ENCODE measurements at regions not wholly inside any gene's neighbourhood (a gene's known extent, or its start where the extent isn't known, plus 50 kb on each side); places are given as distances from the start of the nearest gene placed in this dataset.

GRCh38 chr14:98608071-98609060, 663.6 kb downstream of the BCL11B start:
- WGBS, 2 donors: 80 to 84% methylated on average over 11 of the region's 11 CpGs
- no peak for TF ChIP-seq CTCF (IDR thresholded peaks at IDR 0.05; ENCODE audit: control extremely low read depth, extremely low read depth)
- no peak overlapping the region for H3K9ac ChIP-seq (ENCODE audit: insufficient read depth in 1 of 2, low read length in 2 of 2)
- DNase-seq (no peak), ATAC-seq (ENCODE audit: insufficient read depth, low FRiP score) (no peak)
- H3K36me3 ChIP-seq (ENCODE audit: control insufficient read depth in 4 of 4, insufficient read depth in 4 of 4, low read length in 4 of 4): no peaks in the 10 kb centered on the region
- H3K4me3 ChIP-seq: no peak overlapping the region
- H3K9me3 ChIP-seq (ENCODE audit: control insufficient read depth in 4 of 4, insufficient read depth in 3 of 4, low read length in 3 of 4): peaks cover 0 to 4% (median 0%) of the 10 kb centered on the region in 4 donors
- H3K4me1 ChIP-seq (ENCODE audit: control insufficient read depth in 5 of 5, insufficient read depth in 5 of 5, low read length in 5 of 5): no peaks in the 10 kb centered on the region
- no peak overlapping the region for H3K27ac ChIP-seq (ENCODE audit: low read depth in 1 of 2, low read length in 1 of 2)
- no peaks in the 10 kb centered on the region for H3K27me3 ChIP-seq (ENCODE audit: control insufficient read depth in 3 of 3, insufficient read depth in 3 of 3, low read length in 2 of 3)

GRCh38 chr14:98612434-98613200, 659.4 kb downstream of the BCL11B start:
- DNase-seq: peak in 1 of 3 donors; percentile 3
- H3K27ac ChIP-seq (ENCODE audit: low read depth in 1 of 2, low read length in 1 of 2): no peak overlapping the region
- H3K4me1 ChIP-seq (ENCODE audit: control insufficient read depth in 5 of 5, insufficient read depth in 5 of 5, low read length in 5 of 5): no peaks in the 10 kb centered on the region
- no peaks in the 10 kb centered on the region for H3K36me3 ChIP-seq (ENCODE audit: control insufficient read depth in 4 of 4, insufficient read depth in 4 of 4, low read length in 4 of 4)
- peaks cover 0 to 6% (median 1%) of the 10 kb centered on the region in 4 donors for H3K9me3 ChIP-seq (ENCODE audit: control insufficient read depth in 4 of 4, insufficient read depth in 3 of 4, low read length in 3 of 4)
- H3K27me3 ChIP-seq (ENCODE audit: control insufficient read depth in 3 of 3, insufficient read depth in 3 of 3, low read length in 2 of 3): no peaks in the 10 kb centered on the region
- no peak for ATAC-seq (ENCODE audit: insufficient read depth, low FRiP score)
- H3K9ac ChIP-seq (ENCODE audit: insufficient read depth in 1 of 2, low read length in 2 of 2): no peak overlapping the region
- WGBS, 2 donors: 58 to 69% methylated on average over 6 of the region's 6 CpGs
- no peak for TF ChIP-seq CTCF (IDR thresholded peaks at IDR 0.05; ENCODE audit: control extremely low read depth, extremely low read depth)
- H3K4me3 ChIP-seq: no peak overlapping the region

GRCh38 chr14:98614741-98615140, 657.3 kb downstream of the BCL11B start:
- Histone ChIP-seq H3K4me3 (no peak overlapping the region), H3K36me3 (ENCODE audit: control insufficient read depth in 4 of 4, insufficient read depth in 4 of 4, low read length in 4 of 4) (no peaks in the 10 kb centered on the region), H3K9me3 (ENCODE audit: control insufficient read depth in 4 of 4, insufficient read depth in 3 of 4, low read length in 3 of 4) (peaks cover 0 to 6% (median 1%) of the 10 kb centered on the region in 4 donors), H3K27me3 (ENCODE audit: control insufficient read depth in 3 of 3, insufficient read depth in 3 of 3, low read length in 2 of 3) (no peaks in the 10 kb centered on the region), H3K4me1 (ENCODE audit: control insufficient read depth in 5 of 5, insufficient read depth in 5 of 5, low read length in 5 of 5) (no peaks in the 10 kb centered on the region), H3K9ac (ENCODE audit: insufficient read depth in 1 of 2, low read length in 2 of 2) (no peak overlapping the region), H3K27ac (ENCODE audit: low read depth in 1 of 2, low read length in 1 of 2) (no peak overlapping the region)
- ATAC-seq (ENCODE audit: insufficient read depth, low FRiP score) (no peak), DNase-seq (no peak)
- TF ChIP-seq CTCF (IDR thresholded peaks at IDR 0.05; ENCODE audit: control extremely low read depth, extremely low read depth): no peak
- WGBS, 2 donors: 92 to 95% methylated on average over 3 of the region's 3 CpGs

Data from lung (tissue), 11 donors.